ENCODE measurements at regions not wholly inside any gene's neighbourhood (a gene's known extent, or its start where the extent isn't known, plus 50 kb on each side); places are given as distances from the start of the nearest gene placed in this dataset.

DNA sequence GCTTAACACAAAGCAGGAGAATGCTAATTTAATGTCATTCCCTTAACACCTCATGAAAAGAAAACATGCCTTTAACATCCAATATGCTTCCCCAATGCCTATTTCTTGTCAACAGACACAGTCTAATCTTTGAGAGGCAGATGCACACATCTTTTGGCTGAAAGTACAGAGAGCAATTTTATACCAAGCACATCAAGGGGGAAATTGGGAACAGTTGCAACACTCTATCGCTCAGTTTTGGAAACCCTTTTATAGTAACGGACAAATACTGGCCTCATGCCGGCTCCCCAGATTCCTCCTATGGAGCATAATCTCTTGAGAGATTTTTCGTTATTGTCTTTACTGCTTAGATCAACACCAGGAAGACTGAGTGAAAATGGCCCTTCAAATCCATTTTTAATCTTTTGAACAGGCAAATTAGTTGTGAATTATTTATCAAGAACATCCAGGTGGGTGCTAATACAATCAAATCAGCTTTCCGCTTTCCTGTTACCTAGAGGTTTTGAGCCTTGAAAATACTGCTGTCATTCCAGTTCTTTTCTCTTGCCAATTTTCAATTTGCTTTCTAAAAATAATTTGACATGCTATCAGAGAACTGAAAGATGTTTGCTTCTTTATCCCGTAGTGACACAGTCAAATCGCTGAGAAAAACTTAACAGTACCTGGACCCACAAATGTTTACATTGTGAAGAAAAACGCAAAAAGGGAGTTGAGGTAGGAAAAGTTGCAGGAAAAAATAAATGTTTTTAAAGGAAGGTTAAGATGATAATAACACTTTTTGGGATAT, 60.7 kb upstream of the CAND1 start:
- H3K4me1 ChIP-seq (ENCODE audit: control insufficient read depth in 1 of 2, insufficient read depth in 1 of 2, low read depth in 1 of 2, low read length in 1 of 2), result no peaks in the 10 kb centered on the region
- TF ChIP-seq, protein P1, sequence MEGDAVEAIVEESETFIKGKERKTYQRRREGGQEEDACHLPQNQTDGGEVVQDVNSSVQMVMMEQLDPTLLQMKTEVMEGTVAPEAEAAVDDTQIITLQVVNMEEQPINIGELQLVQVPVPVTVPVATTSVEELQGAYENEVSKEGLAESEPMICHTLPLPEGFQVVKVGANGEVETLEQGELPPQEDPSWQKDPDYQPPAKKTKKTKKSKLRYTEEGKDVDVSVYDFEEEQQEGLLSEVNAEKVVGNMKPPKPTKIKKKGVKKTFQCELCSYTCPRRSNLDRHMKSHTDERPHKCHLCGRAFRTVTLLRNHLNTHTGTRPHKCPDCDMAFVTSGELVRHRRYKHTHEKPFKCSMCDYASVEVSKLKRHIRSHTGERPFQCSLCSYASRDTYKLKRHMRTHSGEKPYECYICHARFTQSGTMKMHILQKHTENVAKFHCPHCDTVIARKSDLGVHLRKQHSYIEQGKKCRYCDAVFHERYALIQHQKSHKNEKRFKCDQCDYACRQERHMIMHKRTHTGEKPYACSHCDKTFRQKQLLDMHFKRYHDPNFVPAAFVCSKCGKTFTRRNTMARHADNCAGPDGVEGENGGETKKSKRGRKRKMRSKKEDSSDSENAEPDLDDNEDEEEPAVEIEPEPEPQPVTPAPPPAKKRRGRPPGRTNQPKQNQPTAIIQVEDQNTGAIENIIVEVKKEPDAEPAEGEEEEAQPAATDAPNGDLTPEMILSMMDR (IDR thresholded peaks at IDR 0.05), result no peak
- no peaks in the 10 kb centered on the region for H3K9me3 ChIP-seq
- no peak overlapping the region for H3K4me3 ChIP-seq (ENCODE audit: low read depth in 1 of 2, low read length in 1 of 2)
- no peaks in the 10 kb centered on the region for H3K36me3 ChIP-seq
- H3K27ac ChIP-seq, result no peak overlapping the region
- H3K27me3 ChIP-seq, result peaks cover 4% of the 10 kb centered on the region

DNA sequence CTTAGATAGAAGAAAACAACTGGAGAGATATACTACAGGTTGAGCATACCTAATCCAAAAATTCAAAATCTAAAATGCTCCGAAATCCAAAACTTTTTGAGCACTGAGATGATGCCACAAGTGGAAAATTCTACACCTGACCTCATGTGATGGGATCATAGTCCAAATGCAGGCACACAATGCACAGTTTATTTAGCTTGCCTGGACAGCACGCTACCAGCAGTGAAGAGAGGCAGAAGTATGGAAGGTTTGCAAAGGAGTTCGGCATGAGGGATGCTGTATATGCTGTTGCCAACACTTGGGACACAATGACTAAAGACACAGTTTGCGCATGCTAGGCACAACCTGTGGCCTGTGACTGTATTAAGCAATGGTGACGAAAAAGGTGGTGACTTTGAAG, 58.1 kb upstream of the CAND1 start:
- Histone ChIP-seq H3K9me3 (no peaks in the 10 kb centered on the region), H3K4me1 (ENCODE audit: control insufficient read depth in 1 of 2, insufficient read depth in 1 of 2, low read depth in 1 of 2, low read length in 1 of 2) (no peaks in the 10 kb centered on the region), H3K27me3 (peaks cover 4% of the 10 kb centered on the region), H3K27ac (no peak overlapping the region), H3K36me3 (no peaks in the 10 kb centered on the region), H3K4me3 (ENCODE audit: low read depth in 1 of 2, low read length in 1 of 2) (no peak overlapping the region)
- TF ChIP-seq, protein P1 (IDR thresholded peaks at IDR 0.05), result no peak

DNA sequence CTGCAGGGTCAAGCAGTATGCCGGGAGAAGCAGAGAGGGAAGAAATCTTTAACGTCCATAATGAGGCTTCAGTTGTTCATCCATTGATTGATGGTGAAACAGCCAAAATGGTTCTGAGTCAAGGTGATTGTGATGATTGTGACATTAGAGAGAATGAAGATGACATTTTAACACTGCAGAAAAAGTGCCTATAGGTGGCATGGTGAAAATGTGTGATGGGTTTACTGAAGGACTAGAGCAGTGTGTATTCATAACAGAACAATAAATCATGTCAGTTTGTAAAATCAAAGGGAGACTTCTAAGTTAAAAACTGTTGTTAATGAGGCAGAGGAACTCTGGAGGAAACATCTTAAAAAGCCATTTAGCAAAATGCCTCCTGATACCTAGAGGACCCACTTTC, 57.7 kb upstream of the CAND1 start:
- H3K4me3 ChIP-seq (ENCODE audit: low read depth in 1 of 2, low read length in 1 of 2), result no peak overlapping the region
- H3K4me1 ChIP-seq (ENCODE audit: control insufficient read depth in 1 of 2, insufficient read depth in 1 of 2, low read depth in 1 of 2, low read length in 1 of 2), result no peaks in the 10 kb centered on the region
- H3K27me3 ChIP-seq, result peaks cover 4% of the 10 kb centered on the region
- H3K9me3 ChIP-seq, result no peaks in the 10 kb centered on the region
- TF ChIP-seq, protein P1 (IDR thresholded peaks at IDR 0.05), result no peak
- no peak overlapping the region for H3K27ac ChIP-seq
- H3K36me3 ChIP-seq, result no peaks in the 10 kb centered on the region

DNA sequence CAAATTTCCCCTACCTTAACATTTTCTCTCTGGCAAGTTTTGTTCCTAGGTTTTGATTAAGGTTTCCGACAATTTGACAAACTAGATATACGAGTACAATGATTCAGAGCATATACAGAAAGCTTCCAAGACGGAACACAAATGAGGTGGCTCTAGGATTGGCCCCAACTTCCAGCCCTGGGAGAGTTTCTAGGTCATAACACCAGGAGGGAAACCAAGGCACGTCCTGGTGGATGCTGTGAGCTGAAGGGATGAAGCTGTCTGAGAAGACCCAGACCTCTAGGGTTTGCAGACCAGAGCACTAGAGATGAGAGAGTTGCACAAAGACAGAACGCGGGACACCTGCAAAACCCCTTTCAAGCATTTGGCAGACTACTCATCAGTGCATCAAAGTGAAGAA, 51.5 kb upstream of the CAND1 start:
- Histone ChIP-seq H3K9me3 (no peaks in the 10 kb centered on the region), H3K27me3 (no peaks in the 10 kb centered on the region), H3K4me3 (ENCODE audit: low read depth in 1 of 2, low read length in 1 of 2) (no peak overlapping the region), H3K27ac (no peak overlapping the region), H3K36me3 (no peaks in the 10 kb centered on the region), H3K4me1 (ENCODE audit: control insufficient read depth in 1 of 2, insufficient read depth in 1 of 2, low read depth in 1 of 2, low read length in 1 of 2) (no peaks in the 10 kb centered on the region)
- TF ChIP-seq, protein P1 (IDR thresholded peaks at IDR 0.05), result no peak
